EH (cell line): ENCODE measurements at regions not wholly inside any gene's neighbourhood (a gene's known extent, or its start where the extent isn't known, plus 50 kb on each side); places are given as distances from the start of the nearest gene placed in this dataset.
A peak's percentile ranks its signal among the peaks of the same experiment; 100 is the strongest.
"Not testable (repeated sequence)": the region's sequence is repeated elsewhere in the genome, so short reads cannot be mapped to it uniquely, and the experiment has no call there.

Experiments
- DNase-seq: peaks from one replicate; pipeline ENCODE4 v3.0.0-alpha.2; 2015; ENCODE audit warnings: low read depth

- DNase-seq, result no peak
Observed at GRCh38 chr7:66503551-66504031, 125.1 kb upstream of the KCTD7 start.

DNA sequence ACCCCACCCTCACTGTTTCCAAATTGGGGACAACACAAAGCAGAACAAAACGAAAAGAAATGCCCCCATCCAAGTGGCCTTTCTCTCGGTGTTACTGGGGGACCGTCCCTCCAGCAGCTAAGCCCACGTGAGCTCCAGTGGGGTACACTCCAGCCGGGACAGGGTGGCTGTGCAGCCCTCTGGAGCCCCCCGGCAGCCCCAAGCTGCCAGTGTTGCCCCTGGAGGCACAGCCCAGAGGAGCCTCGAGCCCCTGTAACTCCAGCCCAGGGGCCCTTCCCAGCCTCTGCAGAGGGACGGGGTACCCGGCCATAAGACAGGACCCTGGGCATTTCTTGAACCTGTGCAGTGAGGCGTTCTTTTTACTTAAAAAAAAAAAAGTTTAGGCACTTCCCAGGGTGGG, 124.5 kb upstream of the KCTD7 start:
- DNase-seq, result no peak

- no peak for DNase-seq
Observed at GRCh38 chr7:66505009-66505408, 123.7 kb upstream of the KCTD7 start.

DNA sequence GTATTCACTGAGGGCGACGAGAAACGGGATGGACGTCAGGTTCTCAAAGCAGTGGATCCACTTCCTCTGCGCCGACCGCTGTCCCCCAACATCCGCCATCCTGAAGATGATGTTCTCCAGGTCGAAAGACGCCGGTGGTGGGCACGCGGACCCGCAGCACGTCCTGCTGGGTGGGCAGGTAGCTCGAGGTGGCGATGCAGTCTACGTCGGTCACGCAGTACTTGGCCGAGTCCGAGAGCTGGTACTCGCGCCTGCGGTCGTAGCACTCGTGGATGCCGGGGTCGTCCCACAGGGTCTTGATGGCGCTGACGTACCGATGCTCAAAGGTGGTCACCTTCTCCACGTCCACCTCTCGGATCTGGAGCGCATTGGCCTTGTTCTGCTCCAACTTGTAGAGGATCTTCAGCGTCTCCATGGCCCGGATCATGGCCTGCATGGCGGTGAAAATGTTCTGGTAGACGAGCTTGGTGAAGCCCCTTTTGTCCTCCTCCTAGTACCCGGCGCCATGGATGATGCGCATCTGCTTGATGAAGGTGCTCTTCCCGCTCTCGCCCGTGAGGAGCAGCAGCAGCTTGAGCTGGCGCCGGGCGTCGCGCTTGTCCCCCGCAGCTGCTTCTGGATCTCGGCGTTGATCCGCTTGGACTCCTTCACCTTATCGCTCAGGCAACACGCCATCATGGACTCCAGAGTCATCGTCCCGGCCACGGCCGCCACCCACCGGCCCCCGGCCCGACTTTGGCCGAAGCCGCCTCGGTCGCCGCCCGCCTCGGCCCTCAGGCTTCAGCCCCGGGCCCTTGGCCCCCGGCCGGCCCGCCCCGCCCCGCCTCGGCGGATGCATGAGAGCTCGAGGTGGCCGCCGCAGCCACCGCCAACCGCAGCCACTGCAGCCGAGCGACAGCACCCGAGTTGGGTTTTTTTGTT, 122.9 kb upstream of the KCTD7 start:
- DNase-seq, result no peak

- peak; percentile 38 for DNase-seq
Observed at GRCh38 chr7:66506703-66507102, 122.0 kb upstream of the KCTD7 start.

- DNase-seq, result no peak
Observed at GRCh38 chr7:66507764-66508296, 120.9 kb upstream of the KCTD7 start.

DNA sequence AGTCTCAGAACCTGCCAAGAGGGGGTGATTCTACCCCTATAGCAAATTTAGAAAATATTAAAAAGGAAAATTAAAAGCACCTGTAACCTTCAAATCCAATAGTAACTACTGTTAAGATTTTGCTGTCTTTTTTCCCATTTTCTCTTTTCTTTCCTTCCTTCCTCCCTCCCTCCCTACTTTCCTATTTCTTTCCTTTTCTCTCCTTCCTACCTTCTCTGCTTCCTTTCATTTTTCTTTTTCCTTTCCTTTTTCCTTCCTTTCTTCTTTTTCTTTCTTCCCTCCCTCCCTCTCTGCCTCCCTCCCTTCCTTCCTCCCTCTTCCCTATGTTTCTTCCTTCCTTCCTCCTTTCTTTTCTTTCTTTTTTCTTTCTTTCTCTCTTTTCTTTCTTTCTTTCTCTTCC, 120.2 kb upstream of the KCTD7 start:
- no peak for DNase-seq

GRCh38 chr7:66514050-66514449, 114.6 kb upstream of the KCTD7 start:
- DNase-seq, result no peak

DNA sequence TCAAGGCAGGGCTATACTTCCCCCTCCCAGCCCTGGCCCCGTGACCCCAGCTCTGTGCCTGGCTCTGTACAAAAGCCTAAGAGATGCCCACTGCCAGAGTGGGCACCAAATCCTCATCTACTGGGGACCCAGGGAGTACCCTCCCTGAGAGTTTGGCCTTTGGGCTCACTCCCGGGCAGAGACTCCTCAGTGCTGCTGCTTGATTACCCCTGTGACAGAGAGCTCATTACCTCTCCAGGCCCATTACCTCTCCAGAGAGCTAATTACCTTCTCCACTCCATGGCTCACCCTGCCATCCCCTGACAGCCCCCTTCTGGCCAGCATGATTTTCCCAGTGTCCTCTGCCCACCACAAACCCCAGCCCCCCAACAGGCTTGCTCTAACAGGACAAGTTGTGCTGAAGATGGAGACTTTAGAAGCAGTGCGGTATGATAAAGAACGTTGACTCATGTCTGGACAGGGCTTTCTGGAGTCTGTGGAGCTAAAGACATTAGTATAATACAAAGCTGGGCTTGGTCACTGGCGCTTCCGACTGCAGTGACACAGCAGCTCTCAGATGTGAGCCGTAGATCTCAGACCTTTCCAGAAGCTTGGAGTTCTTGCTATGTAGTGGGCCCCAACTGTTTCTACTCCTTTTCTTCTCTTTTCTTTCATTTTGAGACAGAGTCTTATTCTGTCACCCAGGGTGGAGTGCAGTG, 111.3 kb upstream of the KCTD7 start:
- DNase-seq, result no peak

GRCh38 chr7:66518151-66518691, 110.5 kb upstream of the KCTD7 start:
- no peak for DNase-seq

DNA sequence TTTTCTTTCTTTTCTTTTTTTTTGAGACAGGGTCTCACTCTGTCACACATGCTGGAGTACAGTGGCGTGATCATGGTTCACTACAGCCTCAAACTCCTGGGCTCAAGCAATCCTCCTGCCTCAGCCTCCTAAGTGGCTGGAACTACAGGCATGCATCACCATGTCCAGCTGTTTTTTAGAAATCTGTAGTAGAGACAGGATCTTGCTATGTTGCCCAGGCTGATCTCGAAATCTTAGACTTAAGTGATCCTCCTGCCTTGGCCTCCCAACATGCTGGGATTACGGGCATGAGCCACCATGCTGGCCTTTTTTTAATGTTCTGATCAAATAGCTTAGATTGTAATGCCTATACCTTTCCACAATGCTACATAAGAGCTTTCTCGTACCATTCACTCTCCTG, 107.0 kb upstream of the KCTD7 start:
- DNase-seq, result no peak

GRCh38 chr7:66522518-66522917, 106.2 kb upstream of the KCTD7 start:
- peak; percentile 25 for DNase-seq

- no peak for DNase-seq
Observed at GRCh38 chr7:66523409-66523808, 105.3 kb upstream of the KCTD7 start.

DNA sequence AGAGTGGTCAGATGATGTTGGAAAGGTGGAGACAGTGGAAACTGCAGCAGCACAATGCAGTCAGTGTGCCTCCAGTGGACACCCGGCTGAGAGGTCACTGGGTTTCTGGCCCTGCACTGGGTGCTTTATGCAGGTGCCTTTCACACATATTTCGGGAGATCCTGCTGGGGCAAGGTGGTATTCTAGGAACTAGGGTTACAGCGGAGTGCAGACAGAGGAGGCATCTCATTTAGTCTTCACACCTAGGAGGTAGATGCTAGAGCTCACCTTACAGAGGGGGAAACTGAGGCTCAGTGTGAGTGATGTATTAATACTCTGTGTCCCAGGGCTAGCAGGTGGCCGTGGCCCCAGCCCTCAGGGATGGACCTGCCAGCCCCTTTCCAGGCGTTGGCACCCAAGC, 103.9 kb upstream of the KCTD7 start:
- DNase-seq, result no peak

DNA sequence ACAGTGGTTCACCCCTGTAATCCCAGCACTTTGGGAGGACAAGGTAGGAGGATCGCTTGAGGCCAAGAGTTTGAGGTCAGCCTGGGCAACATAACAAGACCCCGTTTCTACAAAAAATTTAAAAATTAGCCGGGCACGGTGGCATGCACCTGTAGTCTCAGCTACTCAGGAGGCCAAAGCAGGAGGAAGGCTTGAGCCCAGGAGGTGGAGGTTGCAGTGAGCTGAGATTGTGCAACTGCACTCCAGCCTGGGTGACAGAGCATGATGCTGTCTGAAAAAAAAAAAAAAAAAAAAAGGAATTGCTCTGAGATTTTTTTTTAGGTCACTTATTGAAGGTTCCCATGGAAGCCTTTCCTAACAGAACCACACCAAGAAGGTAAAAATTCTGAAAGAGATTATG, 101.9 kb upstream of the KCTD7 start:
- DNase-seq, result not testable (repeated sequence)

- no peak for DNase-seq
Observed at GRCh38 chr7:66528652-66529051, 100.0 kb upstream of the KCTD7 start.

- DNase-seq, result peak; percentile 15
Observed at GRCh38 chr7:66529883-66530610, 98.6 kb upstream of the KCTD7 start.

- DNase-seq, result no peak
Observed at GRCh38 chr7:66535414-66536329, 93.0 kb upstream of the KCTD7 start.

DNA sequence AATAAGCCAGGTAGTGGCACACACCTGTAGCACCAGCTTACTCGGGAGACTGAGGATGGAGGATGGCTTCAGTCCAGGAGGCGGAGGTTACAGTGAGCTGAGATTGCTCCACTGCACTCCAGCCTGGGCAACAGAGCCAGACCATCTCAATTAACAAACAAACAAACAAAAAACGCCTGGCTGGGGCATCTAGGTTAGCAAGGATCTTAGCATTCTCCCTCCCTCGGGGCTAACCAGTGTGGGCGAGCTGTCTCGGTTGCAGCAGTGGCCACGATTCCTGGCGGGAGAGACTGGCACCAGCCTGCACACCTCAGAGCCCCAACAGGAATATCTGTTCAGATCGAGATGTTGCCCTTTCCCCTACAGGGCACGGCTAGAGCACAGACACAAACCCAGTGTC, 91.3 kb upstream of the KCTD7 start:
- no peak for DNase-seq

GRCh38 chr7:66537876-66538275, 90.8 kb upstream of the KCTD7 start:
- DNase-seq, result no peak

DNA sequence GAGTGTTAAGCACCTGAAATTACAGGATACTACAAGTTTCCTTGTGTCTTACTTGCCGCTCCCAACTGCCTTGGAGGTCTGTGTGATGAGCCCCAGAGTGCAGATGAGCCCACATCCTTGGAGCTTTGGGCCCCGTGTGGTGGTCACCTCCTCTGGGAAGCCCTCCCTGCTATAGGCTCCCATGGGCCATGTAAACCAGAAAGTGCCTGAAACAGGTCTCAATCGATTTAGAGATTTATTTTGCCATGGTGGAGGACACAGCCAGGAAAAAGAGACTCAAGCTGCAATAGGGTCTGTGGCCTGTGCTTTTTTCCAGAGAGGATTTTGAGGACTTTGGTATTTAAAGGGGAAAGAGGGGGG, 89.4 kb upstream of the KCTD7 start:
- DNase-seq, result no peak
